Activated CD4-positive, alpha-beta memory T cell treated with anti-CD3 and anti-CD28 coated beads, Interleukin-2, amount 10 ng/mL, durations not matched to agents 7 days and 5 days (primary cell): ENCODE measurements at regions not wholly inside any gene's neighbourhood (a gene's known extent, or its start where the extent isn't known, plus 50 kb on each side); places are given as distances from the start of the nearest gene placed in this dataset.

Source experiments
- CTCF ChIA-PET: fragments of 350-600 bp; sonication (Branson Sonifier 250); formaldehyde crosslinking; loops from one replicate; lab custom pipeline; 2021; ENCODE audit warnings: antibody characterized with exemption, inconsistent platforms; lab: Charles Lee
- POLR2A ChIA-PET: fragments of 350-600 bp; sonication (Branson Sonifier 250); formaldehyde crosslinking; loops from one replicate; lab custom pipeline; 2021; ENCODE audit warnings: antibody characterized with exemption; lab: Charles Lee
- DNase-seq: peaks from one replicate; pipeline ENCODE4 v3.0.0-alpha.2; 2020
- H3K27ac Mint-ChIP-seq: one replicate; pipeline ENCODE4 v1.8.0; 2021; ENCODE audit warnings: mild to moderate bottlenecking, mixed read lengths
- H3K27me3 Mint-ChIP-seq: one replicate; pipeline ENCODE4 v1.8.0; 2021; ENCODE audit warnings: mixed read lengths
- H3K36me3 Mint-ChIP-seq: one replicate; pipeline ENCODE4 v1.8.0; 2021; ENCODE audit warnings: low read depth, mixed read lengths
- H3K4me1 Mint-ChIP-seq: one replicate; pipeline ENCODE4 v1.8.0; 2021; ENCODE audit warnings: mixed read lengths
- H3K4me3 Mint-ChIP-seq: one replicate; pipeline ENCODE4 v1.8.0; 2021; ENCODE audit warnings: mild to moderate bottlenecking, mixed read lengths
- H3K9me3 Mint-ChIP-seq: one replicate; pipeline ENCODE4 v1.8.0; 2021; ENCODE audit warnings: mixed read lengths

DNA sequence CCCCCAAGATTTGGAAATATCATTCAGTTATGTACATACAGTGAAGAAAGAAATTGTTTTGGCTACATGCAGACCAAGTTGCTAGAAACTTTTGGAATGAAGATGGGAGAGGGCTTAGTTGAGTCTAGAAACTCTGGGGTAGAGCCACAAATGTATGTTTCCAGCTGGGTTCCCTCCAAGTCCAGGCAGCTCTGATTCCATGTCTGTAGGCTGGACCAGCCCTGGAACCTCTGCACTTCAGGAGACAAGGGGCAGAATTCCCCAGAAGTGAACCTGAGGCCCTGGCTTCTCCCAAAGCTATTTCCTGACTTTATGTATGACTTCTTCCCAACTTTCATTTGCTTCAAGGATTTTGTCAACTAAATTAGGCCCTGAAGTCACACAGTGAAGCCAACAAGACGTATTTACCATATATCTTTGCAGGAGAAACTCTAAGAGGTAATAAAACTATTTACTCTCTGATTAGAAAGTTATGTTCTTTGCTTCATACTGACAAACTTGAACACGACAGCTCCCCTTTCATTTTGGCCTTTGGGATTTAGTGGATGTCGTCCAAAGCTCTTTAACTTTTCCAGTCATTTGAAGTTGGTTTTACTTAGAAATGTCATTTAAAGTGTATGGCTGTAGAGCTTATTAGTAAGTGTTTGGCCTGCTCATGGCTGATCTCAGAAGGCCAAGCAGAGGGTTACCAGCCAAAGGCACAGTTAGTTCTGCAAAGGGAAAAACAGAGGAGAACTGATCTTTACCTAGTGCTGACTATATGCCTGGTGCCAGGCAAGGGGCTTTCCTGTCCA lies 152.0 kb upstream of the SLC28A3 start:
- CTCF ChIA-PET, result interaction anchor here (1.1 kb wide), 1 partner anchor 95 kb away, joined by 3 read pairs; no protein-coding TSS in a partner anchor
- Mint-ChIP-seq H3K27me3 (no peaks in the 10 kb centered on the region), H3K4me1 (no peaks in the 10 kb centered on the region), H3K27ac (no peak overlapping the region), H3K4me3 (no peak overlapping the region), H3K9me3 (no peaks in the 10 kb centered on the region), H3K36me3 (no peaks in the 10 kb centered on the region)
- POLR2A ChIA-PET, result no interaction called here
- no peak for DNase-seq

DNA sequence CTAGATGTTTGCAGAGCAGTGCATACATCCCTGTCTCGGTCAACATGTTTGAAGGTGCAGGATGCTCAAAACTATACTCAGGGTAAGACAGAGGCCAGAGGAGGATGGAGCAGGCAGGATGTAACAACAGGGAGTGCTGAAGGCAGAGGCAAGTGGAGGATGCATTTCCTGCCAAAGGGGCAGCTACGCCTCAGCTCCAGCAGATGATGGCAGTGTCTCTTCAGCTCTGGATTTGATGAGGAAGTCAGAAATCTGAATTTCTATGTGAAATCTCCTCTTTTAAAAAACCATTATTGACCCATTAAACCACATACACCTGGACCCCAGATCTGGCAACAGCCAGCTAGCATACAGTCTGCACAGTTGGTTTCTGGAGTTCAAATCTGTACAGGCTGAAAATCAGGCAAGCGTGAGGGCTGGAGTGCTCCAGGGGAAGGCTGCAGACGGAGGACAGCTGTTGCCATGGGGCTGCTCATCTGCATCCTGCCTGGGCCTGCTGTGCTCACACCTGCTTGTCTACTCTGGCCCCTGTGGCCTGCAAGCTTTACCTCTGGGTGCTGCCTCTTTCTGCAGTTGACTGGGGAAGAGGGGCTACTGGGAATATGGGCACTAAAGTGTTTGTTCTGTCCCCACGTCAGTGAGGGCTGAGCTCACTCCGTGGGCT lies 152.9 kb upstream of the SLC28A3 start:
- no peak overlapping the region for H3K27ac Mint-ChIP-seq
- no peaks in the 10 kb centered on the region for H3K36me3 Mint-ChIP-seq
- no peaks in the 10 kb centered on the region for H3K4me1 Mint-ChIP-seq
- DNase-seq, result no peak
- no peak overlapping the region for H3K4me3 Mint-ChIP-seq
- H3K27me3 Mint-ChIP-seq, result no peaks in the 10 kb centered on the region
- ChIA-PET CTCF (no interaction called here), POLR2A (no interaction called here)
- no peaks in the 10 kb centered on the region for H3K9me3 Mint-ChIP-seq

DNA sequence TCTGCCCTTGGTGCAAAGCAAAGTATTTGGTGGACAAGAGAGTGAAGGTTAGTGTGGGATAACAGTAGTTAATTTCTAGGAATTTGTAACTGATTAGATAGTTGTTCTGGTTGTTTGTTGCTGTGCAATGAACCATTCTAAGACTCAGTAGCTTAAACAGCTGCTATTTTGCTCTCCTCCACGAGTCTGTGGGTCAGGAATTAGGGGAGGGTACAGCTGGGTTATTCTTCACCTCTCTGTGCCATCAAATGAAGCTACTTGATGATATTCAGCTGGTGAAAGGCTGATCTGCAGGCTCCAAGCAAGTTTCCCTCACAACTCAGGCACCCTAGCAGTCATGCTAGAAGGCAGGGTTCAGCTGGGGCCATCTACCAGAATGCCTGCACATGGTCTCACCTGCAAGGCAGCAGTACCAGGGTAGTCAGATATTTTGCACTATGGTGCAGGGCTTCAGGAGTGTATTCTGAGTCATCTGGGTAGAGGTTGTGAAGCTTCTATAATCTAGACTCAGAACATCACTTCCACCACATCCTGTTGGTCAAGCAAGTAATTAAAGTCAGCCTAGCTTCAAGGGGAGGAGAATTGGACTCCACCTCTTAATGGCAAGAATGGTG lies 159.5 kb upstream of the SLC28A3 start:
- Mint-ChIP-seq H3K36me3 (no peaks in the 10 kb centered on the region), H3K9me3 (no peaks in the 10 kb centered on the region), H3K27ac (no peak overlapping the region), H3K4me3 (no peak overlapping the region), H3K4me1 (no peaks in the 10 kb centered on the region), H3K27me3 (no peaks in the 10 kb centered on the region)
- DNase-seq, result no peak
- POLR2A ChIA-PET, result no interaction called here
- CTCF ChIA-PET, result interaction anchor here (0.7 kb wide), 1 partner anchor 224 kb away, joined by 4 read pairs; no protein-coding TSS in a partner anchor

DNA sequence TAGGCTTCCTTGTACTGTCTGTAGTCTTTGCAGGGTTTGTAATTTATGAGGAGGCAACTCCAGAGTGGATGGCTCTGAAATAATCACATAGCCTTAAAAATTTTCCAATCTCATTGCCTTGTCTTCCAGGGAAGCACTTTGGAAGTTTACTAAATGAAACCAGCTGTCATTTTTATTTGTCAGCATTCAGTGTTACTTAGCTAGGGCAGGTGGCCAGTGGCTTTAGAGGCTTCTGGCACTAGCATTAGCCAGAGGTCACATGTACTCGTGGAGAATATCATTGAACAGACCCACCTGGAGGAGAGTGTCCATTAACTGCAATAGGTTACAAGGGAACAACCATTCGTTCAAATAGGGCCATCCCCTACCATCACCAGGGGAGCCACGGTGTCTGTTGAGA lies 160.3 kb upstream of the SLC28A3 start:
- H3K27me3 Mint-ChIP-seq, result no peaks in the 10 kb centered on the region
- no peaks in the 10 kb centered on the region for H3K9me3 Mint-ChIP-seq
- no peaks in the 10 kb centered on the region for H3K4me1 Mint-ChIP-seq
- ChIA-PET POLR2A (no interaction called here), CTCF (no interaction called here)
- no peak overlapping the region for H3K27ac Mint-ChIP-seq
- H3K36me3 Mint-ChIP-seq, result no peaks in the 10 kb centered on the region
- no peak overlapping the region for H3K4me3 Mint-ChIP-seq
- DNase-seq, result no peak

DNA sequence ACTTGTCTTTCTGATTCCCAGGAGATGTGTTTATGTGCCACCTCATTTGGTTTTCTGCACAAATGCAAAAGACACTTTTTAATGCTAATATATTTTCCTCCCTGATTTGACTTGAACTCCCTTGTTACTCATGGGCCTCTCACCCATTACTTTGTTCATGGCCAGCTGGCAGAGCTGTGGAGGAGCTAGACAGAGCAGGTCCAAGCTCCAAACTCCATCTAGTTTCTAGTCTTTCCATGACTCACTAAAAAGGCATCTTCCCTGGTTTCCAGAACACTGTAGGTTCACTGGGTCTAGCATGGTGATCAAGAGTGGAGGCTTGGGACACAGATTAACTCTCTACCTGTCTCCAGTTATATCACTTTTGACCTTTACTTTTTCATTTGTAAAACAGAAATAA lies 161.0 kb upstream of the SLC28A3 start:
- ChIA-PET CTCF (no interaction called here), POLR2A (no interaction called here)
- no peaks in the 10 kb centered on the region for H3K27me3 Mint-ChIP-seq
- H3K4me3 Mint-ChIP-seq, result no peak overlapping the region
- no peak for DNase-seq
- no peaks in the 10 kb centered on the region for H3K9me3 Mint-ChIP-seq
- H3K4me1 Mint-ChIP-seq, result no peaks in the 10 kb centered on the region
- no peaks in the 10 kb centered on the region for H3K36me3 Mint-ChIP-seq
- no peak overlapping the region for H3K27ac Mint-ChIP-seq

DNA sequence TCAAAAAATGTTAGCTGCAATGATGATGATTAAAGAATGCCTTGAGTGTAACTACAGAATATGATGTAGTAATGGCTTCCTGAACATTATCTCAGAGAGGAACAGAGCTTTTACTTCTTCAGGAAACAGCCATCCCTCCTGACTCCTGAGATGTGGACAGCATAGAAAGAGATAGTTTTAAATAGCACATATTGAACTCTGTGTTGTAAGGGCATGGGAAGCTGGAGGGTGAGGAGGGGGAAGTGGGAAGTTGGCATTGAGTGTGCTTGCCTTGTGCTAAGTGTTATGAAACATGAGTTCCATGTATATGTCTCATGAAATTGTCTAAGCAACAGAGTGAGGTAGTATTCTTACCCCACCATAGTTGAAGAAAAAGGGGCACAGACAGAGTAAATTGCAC lies 161.5 kb upstream of the SLC28A3 start:
- no peaks in the 10 kb centered on the region for H3K9me3 Mint-ChIP-seq
- ChIA-PET CTCF (no interaction called here), POLR2A (no interaction called here)
- no peaks in the 10 kb centered on the region for H3K36me3 Mint-ChIP-seq
- H3K27me3 Mint-ChIP-seq, result no peaks in the 10 kb centered on the region
- H3K4me1 Mint-ChIP-seq, result no peaks in the 10 kb centered on the region
- no peak overlapping the region for H3K27ac Mint-ChIP-seq
- no peak for DNase-seq
- H3K4me3 Mint-ChIP-seq, result no peak overlapping the region

DNA sequence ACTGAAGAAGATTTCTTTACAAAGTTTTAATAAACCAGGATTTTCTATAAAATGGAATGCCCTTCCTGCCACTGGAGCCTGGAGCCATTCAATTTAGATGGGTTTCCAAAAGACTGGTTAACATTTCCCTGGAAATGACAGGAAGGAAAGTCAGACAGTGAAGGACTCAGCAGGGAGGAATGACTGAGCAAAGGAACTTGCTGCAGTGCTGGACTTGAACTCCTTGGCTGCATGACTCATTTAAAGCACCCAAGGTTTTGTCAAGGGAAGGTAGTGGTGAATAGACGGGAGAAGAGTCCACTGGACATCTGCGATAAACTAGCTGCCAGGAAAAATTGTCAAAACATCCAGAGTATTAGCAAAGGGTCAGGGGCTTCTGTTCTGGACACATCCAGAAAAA lies 163.8 kb upstream of the SLC28A3 start:
- Mint-ChIP-seq H3K27ac (no peak overlapping the region), H3K4me1 (no peaks in the 10 kb centered on the region), H3K36me3 (no peaks in the 10 kb centered on the region), H3K9me3 (no peaks in the 10 kb centered on the region), H3K27me3 (no peaks in the 10 kb centered on the region), H3K4me3 (no peak overlapping the region)
- ChIA-PET POLR2A (no interaction called here), CTCF (no interaction called here)
- no peak for DNase-seq

DNA sequence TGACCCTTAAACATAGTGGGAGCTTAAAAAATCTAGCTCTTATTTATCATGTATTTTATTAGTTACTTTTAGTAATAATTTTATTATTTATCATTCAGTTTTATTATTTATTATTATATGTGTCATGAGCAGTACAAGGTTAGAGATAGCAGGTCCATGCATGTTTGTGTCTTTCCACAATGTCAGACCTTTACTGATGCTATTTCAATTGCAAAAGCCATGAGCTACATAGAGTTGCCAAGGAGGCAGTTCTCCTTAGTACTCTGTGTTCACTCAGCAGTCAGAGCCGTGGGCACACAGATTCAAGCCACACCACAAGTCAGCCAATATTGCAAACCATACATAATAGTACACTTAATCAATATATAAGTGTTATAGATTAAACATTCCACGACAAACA lies 157.9 kb upstream of the NTRK2 start:
- POLR2A ChIA-PET, result interaction anchor here (0.6 kb wide), 1 partner anchor 345 kb away, joined by 4 read pairs; no protein-coding TSS in a partner anchor
- H3K4me3 Mint-ChIP-seq, result no peak overlapping the region
- DNase-seq, result no peak
- CTCF ChIA-PET, result no interaction called here
- peaks cover 2% of the 10 kb centered on the region for H3K27me3 Mint-ChIP-seq
- H3K36me3 Mint-ChIP-seq, result no peaks in the 10 kb centered on the region
- H3K27ac Mint-ChIP-seq, result no peak overlapping the region
- no peaks in the 10 kb centered on the region for H3K9me3 Mint-ChIP-seq
- no peaks in the 10 kb centered on the region for H3K4me1 Mint-ChIP-seq

DNA sequence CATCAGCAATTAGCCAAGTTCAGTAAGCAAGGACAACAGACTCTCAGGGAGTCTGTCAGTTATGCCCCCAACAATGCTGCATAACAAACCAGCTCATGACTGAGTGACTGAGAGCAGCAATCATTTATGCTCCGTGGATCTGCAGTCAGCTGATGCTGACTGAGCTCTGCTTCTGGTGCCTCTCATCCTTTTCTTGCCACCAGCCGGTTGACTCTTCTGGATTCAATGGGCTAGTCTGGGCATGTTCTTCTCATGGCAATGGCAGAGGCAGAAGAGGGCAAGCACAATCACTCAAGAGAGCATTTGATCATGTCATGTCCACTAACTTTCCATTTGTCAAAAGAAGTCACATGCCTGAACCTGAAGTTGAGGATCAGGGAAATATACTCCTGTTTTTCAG lies 157.0 kb upstream of the NTRK2 start:
- Mint-ChIP-seq H3K27me3 (peaks cover 2% of the 10 kb centered on the region), H3K36me3 (no peaks in the 10 kb centered on the region), H3K27ac (no peak overlapping the region), H3K4me1 (no peaks in the 10 kb centered on the region), H3K4me3 (no peak overlapping the region), H3K9me3 (no peaks in the 10 kb centered on the region)
- POLR2A ChIA-PET, result no interaction called here
- CTCF ChIA-PET, result no interaction called here
- DNase-seq, result no peak

DNA sequence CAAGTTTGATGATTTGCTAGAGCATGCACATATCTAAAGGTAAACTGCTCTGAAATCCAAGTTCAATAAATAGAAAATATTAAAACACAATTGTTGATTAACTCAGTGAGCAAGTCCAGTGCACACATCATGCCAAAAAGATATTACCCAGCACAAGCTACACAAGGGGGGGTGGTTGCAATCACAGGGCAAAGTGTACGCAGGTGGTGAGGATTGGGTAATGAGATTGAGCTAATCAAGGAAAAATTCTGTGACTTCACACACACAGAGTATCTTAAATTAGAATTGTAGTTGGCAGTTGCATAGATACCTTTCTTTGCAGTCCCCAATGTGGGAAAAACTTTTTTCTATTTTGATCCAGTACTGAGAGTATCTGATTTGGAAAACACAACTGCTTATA lies 156.1 kb upstream of the NTRK2 start:
- Mint-ChIP-seq H3K27me3 (peaks cover 2% of the 10 kb centered on the region), H3K4me3 (no peak overlapping the region), H3K9me3 (no peaks in the 10 kb centered on the region), H3K4me1 (no peaks in the 10 kb centered on the region), H3K36me3 (no peaks in the 10 kb centered on the region), H3K27ac (no peak overlapping the region)
- DNase-seq, result no peak
- ChIA-PET CTCF (no interaction called here), POLR2A (no interaction called here)

DNA sequence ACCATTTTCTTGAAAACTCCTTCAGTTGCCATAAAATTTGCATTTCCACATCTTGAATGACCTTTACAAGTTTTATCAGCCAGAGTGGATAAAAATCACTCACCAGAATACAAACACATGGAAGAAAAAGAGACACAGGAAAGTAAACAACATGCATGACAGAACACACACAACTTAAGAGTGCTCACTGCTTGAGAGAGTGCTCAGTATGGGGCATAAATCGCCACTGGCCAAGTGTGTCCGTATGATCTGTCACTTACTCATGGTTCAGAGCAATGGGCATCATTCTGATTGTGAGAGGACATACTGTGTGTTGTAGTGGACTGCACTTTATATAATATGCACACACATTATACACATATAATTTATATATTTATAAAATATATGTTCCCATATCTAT lies 155.6 kb upstream of the NTRK2 start:
- H3K36me3 Mint-ChIP-seq, result no peaks in the 10 kb centered on the region
- H3K9me3 Mint-ChIP-seq, result no peaks in the 10 kb centered on the region
- CTCF ChIA-PET, result no interaction called here
- no peak overlapping the region for H3K4me3 Mint-ChIP-seq
- DNase-seq, result no peak
- H3K4me1 Mint-ChIP-seq, result no peaks in the 10 kb centered on the region
- H3K27ac Mint-ChIP-seq, result no peak overlapping the region
- H3K27me3 Mint-ChIP-seq, result peaks cover 2% of the 10 kb centered on the region
- POLR2A ChIA-PET, result no interaction called here

DNA sequence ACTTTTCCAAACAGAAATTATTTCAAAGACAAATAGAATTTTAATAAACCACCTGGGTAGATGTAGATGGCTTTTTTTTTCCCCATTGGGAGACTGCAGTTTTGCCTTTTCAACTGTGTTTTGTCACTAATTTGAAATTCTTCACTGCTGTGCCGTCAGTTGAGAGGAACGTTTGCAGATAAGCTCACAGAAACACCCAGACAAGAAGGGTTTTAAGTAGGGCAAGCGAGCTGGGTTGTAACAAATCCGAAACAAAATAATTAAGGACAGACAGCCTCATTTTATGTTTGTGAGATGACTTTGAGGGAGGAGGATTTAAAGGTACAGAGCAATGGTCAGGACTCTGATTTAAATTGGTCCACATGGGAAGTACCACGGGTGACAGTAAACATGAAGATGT lies 155.1 kb upstream of the NTRK2 start:
- no peaks in the 10 kb centered on the region for H3K9me3 Mint-ChIP-seq
- ChIA-PET POLR2A (no interaction called here), CTCF (no interaction called here)
- H3K4me3 Mint-ChIP-seq, result no peak overlapping the region
- no peak for DNase-seq
- H3K36me3 Mint-ChIP-seq, result no peaks in the 10 kb centered on the region
- peaks cover 2% of the 10 kb centered on the region for H3K27me3 Mint-ChIP-seq
- no peak overlapping the region for H3K27ac Mint-ChIP-seq
- H3K4me1 Mint-ChIP-seq, result no peaks in the 10 kb centered on the region

DNA sequence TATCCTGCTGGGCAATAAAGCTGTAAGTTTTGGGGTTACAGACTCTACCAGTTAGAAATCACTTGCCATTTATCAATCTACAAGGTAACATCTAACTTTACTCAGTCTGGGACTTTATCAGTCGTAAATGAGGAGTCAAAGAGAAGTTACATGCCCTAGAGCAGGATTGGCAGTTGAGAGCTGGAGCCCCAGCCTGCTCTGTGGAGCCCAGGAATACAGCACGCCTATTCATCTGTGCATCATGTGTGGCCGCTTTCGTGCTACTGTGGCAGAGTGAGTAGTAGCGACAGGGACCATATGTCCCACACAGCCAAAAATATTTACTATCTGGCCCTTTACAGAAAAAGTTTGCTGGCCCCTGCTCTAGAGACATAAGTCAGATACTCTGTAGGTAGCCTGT lies 152.5 kb upstream of the NTRK2 start:
- ChIA-PET CTCF (no interaction called here), POLR2A (no interaction called here)
- Mint-ChIP-seq H3K9me3 (no peaks in the 10 kb centered on the region), H3K27ac (no peak overlapping the region), H3K4me3 (no peak overlapping the region), H3K4me1 (no peaks in the 10 kb centered on the region), H3K27me3 (peaks cover 2% of the 10 kb centered on the region), H3K36me3 (no peaks in the 10 kb centered on the region)
- DNase-seq, result no peak
